Neural progenitor cell (in vitro differentiated cells): ENCODE measurements at regions not wholly inside any gene's neighbourhood (a gene's known extent, or its start where the extent isn't known, plus 50 kb on each side); places are given as distances from the start of the nearest gene placed in this dataset.
"Not testable (repeated sequence)": the region's sequence is repeated elsewhere in the genome, so short reads cannot be mapped to it uniquely, and the experiment has no call there.

Source experiments
- DNase-seq: peaks from one replicate; pipeline ENCODE4 v3.0.0-alpha.2; 2016; ENCODE audit warnings: low spot score
- H2AFZ ChIP-seq: fragments of 200-600 bp; sonication (generic); replicated peaks from 2 replicates; pipeline ENCODE4 v1.6.1; 2016; ENCODE audit warnings: antibody characterized with exemption
- H3F3A ChIP-seq: fragments of 200-600 bp; sonication (generic); 2 replicates; pipeline ENCODE4 v1.6.1; 2016; ENCODE audit warnings: antibody characterized with exemption, low read depth
- H3K27ac ChIP-seq: fragments of 200-600 bp; sonication (generic); 2 replicates; pipeline ENCODE4 v1.5.1; 2016; ENCODE audit warnings: mild to moderate bottlenecking
- H3K27me3 ChIP-seq: fragments of 200-600 bp; sonication (generic); 2 replicates; pipeline ENCODE4 v1.6.1; 2016; ENCODE audit warnings: mild to moderate bottlenecking, moderate library complexity
- H3K36me3 ChIP-seq: fragments of 200-600 bp; sonication (generic); 2 replicates; pipeline ENCODE4 v1.5.1; 2016
- H3K4me1 ChIP-seq: fragments of 200-600 bp; sonication (generic); 2 replicates; pipeline ENCODE4 v1.6.1; 2016; ENCODE audit warnings: mixed run types
- H3K4me2 ChIP-seq: fragments of 200-600 bp; sonication (generic); 2 replicates; pipeline ENCODE4 v1.6.1; 2016
- H3K4me3 ChIP-seq: fragments of 200-600 bp; sonication (generic); 2 replicates; pipeline ENCODE4 v1.5.1; 2016
- H3K79me2 ChIP-seq: fragments of 200-600 bp; sonication (generic); 2 replicates; pipeline ENCODE4 v1.6.1; 2016; ENCODE audit warnings: low read depth
- H3K9ac ChIP-seq: fragments of 200-600 bp; sonication (generic); 2 replicates; pipeline ENCODE4 v1.6.1; 2016
- H3K9me3 ChIP-seq: fragments of 200-600 bp; sonication (generic); 2 replicates; pipeline ENCODE4 v1.5.1; 2016; ENCODE audit warnings: low read depth
- H4K20me1 ChIP-seq: fragments of 200-600 bp; sonication (generic); 2 replicates; pipeline ENCODE4 v1.6.1; 2016; ENCODE audit warnings: low read depth
- H3K27ac Mint-ChIP-seq: 3 replicates; pipeline ENCODE4 v1.8.0; 2021; ENCODE audit warnings: mixed read lengths
- H3K27me3 Mint-ChIP-seq: 2 replicates; pipeline ENCODE4 v1.8.0; 2022; ENCODE audit warnings: low read depth, mild to moderate bottlenecking, inconsistent platforms, moderate library complexity, mixed read lengths; ENCODE audit not compliant: insufficient read depth
- H3K36me3 Mint-ChIP-seq: 3 replicates; pipeline ENCODE4 v1.8.0; 2021; ENCODE audit warnings: mixed read lengths
- H3K4me1 Mint-ChIP-seq: 3 replicates; pipeline ENCODE4 v1.8.0; 2021; ENCODE audit warnings: mixed read lengths
- H3K4me3 Mint-ChIP-seq: 3 replicates; pipeline ENCODE4 v1.8.0; 2021; ENCODE audit warnings: mild to moderate bottlenecking, moderate library complexity, mixed read lengths
- H3K9me3 Mint-ChIP-seq: 3 replicates; pipeline ENCODE4 v1.8.0; 2020; ENCODE audit warnings: mixed read lengths
- EZH2 ChIP-seq: fragments of 200-600 bp; sonication (generic); IDR thresholded peaks from 2 replicates; pipeline ENCODE4 v1.6.1; 2017; ENCODE audit warnings: antibody characterized with exemption, mild to moderate bottlenecking, moderate library complexity
- EZH2phosphoT487 ChIP-seq: fragments of 200-600 bp; sonication (generic); IDR thresholded peaks from 2 replicates; pipeline ENCODE4 v1.6.1; 2017; ENCODE audit warnings: antibody characterized with exemption
- TF ChIP-seq, protein P1 (sequence below): fragments of 200-600 bp; sonication (generic); IDR thresholded peaks from 2 replicates; pipeline ENCODE4 v1.5.1; 2017; ENCODE audit warnings: antibody characterized with exemption, mild to moderate bottlenecking

GRCh38 chr7:106536079-106536478 lies 124.9 kb downstream of the CCDC71L start:
- no peaks in the 10 kb centered on the region for H4K20me1 ChIP-seq
- TF ChIP-seq EZH2 (no peak), EZH2phosphoT487 (no peak)
- TF ChIP-seq, protein P1, sequence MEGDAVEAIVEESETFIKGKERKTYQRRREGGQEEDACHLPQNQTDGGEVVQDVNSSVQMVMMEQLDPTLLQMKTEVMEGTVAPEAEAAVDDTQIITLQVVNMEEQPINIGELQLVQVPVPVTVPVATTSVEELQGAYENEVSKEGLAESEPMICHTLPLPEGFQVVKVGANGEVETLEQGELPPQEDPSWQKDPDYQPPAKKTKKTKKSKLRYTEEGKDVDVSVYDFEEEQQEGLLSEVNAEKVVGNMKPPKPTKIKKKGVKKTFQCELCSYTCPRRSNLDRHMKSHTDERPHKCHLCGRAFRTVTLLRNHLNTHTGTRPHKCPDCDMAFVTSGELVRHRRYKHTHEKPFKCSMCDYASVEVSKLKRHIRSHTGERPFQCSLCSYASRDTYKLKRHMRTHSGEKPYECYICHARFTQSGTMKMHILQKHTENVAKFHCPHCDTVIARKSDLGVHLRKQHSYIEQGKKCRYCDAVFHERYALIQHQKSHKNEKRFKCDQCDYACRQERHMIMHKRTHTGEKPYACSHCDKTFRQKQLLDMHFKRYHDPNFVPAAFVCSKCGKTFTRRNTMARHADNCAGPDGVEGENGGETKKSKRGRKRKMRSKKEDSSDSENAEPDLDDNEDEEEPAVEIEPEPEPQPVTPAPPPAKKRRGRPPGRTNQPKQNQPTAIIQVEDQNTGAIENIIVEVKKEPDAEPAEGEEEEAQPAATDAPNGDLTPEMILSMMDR, result no peak
- H3K27ac ChIP-seq, result no peak overlapping the region
- H3K9ac ChIP-seq, result no peak overlapping the region
- Mint-ChIP-seq H3K27ac (no peak overlapping the region), H3K4me3 (no peak overlapping the region), H3K4me1 (no peaks in the 10 kb centered on the region), H3K27me3 (no peaks in the 10 kb centered on the region), H3K9me3 (no peaks in the 10 kb centered on the region), H3K36me3 (no peaks in the 10 kb centered on the region)
- no peaks in the 10 kb centered on the region for H3K9me3 ChIP-seq
- H3K79me2 ChIP-seq, result no peaks in the 10 kb centered on the region
- no peak overlapping the region for H3K4me3 ChIP-seq
- no peaks in the 10 kb centered on the region for H3F3A ChIP-seq
- H2AFZ ChIP-seq, result no peak overlapping the region
- no peak for DNase-seq
- H3K4me2 ChIP-seq, result no peak overlapping the region
- H3K36me3 ChIP-seq, result no peaks in the 10 kb centered on the region
- H3K27me3 ChIP-seq, result no peaks in the 10 kb centered on the region
- no peaks in the 10 kb centered on the region for H3K4me1 ChIP-seq

DNA sequence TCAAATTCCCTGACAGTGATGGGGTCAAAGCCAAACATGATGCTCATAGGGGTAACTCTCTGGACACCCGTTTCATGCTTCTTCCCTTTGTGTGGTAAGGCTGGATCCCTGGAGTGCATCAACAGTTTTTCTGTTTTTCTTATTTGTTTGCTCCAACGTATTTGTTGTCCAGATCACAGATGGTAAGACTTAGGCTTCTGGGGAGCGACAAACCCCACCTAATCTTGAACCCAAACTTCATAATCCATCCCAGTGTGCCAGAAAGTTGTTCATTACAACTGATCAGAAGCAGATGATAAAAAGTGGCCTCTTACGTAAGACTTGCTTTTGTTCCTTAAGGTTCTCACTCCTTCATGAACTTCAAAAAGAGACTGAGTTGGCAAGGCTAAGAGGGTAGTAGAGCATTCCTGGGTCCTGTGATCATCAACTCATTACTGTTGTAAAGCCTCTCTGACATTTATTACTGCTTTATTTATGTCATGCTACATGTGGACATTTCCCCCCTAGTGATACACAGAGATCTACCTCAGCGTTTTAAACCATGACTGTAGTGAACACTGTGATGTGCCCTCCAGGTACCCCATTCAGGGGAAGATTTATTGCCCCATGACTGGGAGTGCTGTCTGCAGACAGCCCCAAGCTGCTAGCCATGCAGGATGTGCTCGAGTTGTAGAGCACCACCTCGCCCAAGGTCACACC lies 125.6 kb downstream of the CCDC71L start:
- Histone ChIP-seq H3K27me3 (no peaks in the 10 kb centered on the region), H3K4me1 (no peaks in the 10 kb centered on the region), H3F3A (no peaks in the 10 kb centered on the region), H3K4me2 (no peak overlapping the region), H3K9ac (no peak overlapping the region), H3K9me3 (no peaks in the 10 kb centered on the region), H4K20me1 (no peaks in the 10 kb centered on the region), H3K79me2 (no peaks in the 10 kb centered on the region), H2AFZ (no peak overlapping the region), H3K27ac (no peak overlapping the region), H3K4me3 (no peak overlapping the region), H3K36me3 (no peaks in the 10 kb centered on the region)
- H3K27ac Mint-ChIP-seq, result no peak overlapping the region
- TF ChIP-seq, protein P1, result no peak
- TF ChIP-seq EZH2phosphoT487 (no peak), EZH2 (no peak)
- H3K9me3 Mint-ChIP-seq, result no peaks in the 10 kb centered on the region
- no peaks in the 10 kb centered on the region for H3K27me3 Mint-ChIP-seq
- H3K4me1 Mint-ChIP-seq, result no peaks in the 10 kb centered on the region
- H3K36me3 Mint-ChIP-seq, result no peaks in the 10 kb centered on the region
- no peak for DNase-seq
- no peak overlapping the region for H3K4me3 Mint-ChIP-seq

DNA sequence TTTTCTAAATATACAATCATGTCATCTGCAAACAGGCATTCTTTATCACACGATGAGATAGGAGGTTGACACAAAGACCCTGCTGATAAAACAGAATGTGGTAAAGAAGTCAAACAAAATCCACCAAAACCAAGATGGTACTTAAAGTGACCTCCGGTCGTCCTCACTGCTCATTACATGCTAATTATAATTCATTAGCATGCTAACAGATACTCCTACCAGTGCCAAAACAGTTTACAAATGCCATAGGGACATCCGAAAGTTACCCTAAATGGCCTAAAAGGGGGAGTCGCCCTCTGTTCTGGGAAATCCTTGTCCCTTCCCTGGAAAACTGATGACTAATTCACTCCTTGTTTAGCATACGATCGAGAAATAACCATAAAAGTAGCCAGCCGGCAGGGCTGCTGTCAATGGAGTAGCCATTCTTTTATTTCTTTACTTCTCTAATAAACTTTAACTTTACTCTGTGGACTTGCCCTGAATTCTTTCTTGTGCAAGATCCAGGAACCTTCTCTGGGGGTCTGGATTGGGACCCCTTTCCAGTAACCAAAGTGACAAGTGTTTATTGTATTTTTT lies 126.6 kb downstream of the CCDC71L start:
- no peaks in the 10 kb centered on the region for H3K9me3 ChIP-seq
- H3K27me3 Mint-ChIP-seq, result no peaks in the 10 kb centered on the region
- no peaks in the 10 kb centered on the region for H3K79me2 ChIP-seq
- H3K27me3 ChIP-seq, result no peaks in the 10 kb centered on the region
- no peak for DNase-seq
- H3K9ac ChIP-seq, result no peak overlapping the region
- no peaks in the 10 kb centered on the region for H3F3A ChIP-seq
- no peak overlapping the region for H3K4me3 Mint-ChIP-seq
- no peak overlapping the region for H2AFZ ChIP-seq
- H3K27ac Mint-ChIP-seq, result no peak overlapping the region
- H3K36me3 Mint-ChIP-seq, result no peaks in the 10 kb centered on the region
- no peaks in the 10 kb centered on the region for H3K36me3 ChIP-seq
- no peak overlapping the region for H3K4me2 ChIP-seq
- H3K4me3 ChIP-seq, result no peak overlapping the region
- no peak overlapping the region for H3K27ac ChIP-seq
- no peaks in the 10 kb centered on the region for H3K9me3 Mint-ChIP-seq
- H3K4me1 ChIP-seq, result no peaks in the 10 kb centered on the region
- H4K20me1 ChIP-seq, result no peaks in the 10 kb centered on the region
- no peaks in the 10 kb centered on the region for H3K4me1 Mint-ChIP-seq
- TF ChIP-seq EZH2, result no peak
- TF ChIP-seq, protein P1, result no peak

DNA sequence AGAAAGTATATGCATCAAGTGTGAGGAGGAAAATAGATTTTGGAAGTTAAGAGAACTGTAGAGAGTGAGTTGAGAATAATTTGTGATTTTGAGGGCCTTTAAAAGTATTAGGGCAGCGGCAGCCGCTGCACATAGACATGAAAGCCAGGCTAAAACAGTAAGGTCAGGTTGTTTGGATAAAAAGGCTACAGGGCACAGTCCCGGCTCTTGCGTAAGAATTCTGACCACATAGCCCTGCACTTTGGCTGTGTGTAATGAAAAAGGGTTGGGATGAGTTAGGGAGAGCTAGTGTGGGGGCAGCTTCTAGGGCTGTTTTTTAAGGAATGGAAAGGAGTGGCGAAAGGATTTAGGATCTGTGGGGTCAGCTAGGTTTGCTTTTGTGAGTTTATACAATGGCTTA lies 130.8 kb downstream of the CCDC71L start:
- not testable (repeated sequence) for H3K4me1 ChIP-seq, H3F3A ChIP-seq, H3K27me3 ChIP-seq, H3K4me3 ChIP-seq, H4K20me1 ChIP-seq, H3K36me3 ChIP-seq, DNase-seq, H3K27me3 Mint-ChIP-seq, H3K27ac ChIP-seq, H3K9ac ChIP-seq, H3K79me2 ChIP-seq, H3K27ac Mint-ChIP-seq, H3K9me3 Mint-ChIP-seq, H3K9me3 ChIP-seq, H3K4me1 Mint-ChIP-seq, H3K36me3 Mint-ChIP-seq, H2AFZ ChIP-seq, H3K4me3 Mint-ChIP-seq
- peak overlapping the region; percentile 4 for H3K4me2 ChIP-seq

DNA sequence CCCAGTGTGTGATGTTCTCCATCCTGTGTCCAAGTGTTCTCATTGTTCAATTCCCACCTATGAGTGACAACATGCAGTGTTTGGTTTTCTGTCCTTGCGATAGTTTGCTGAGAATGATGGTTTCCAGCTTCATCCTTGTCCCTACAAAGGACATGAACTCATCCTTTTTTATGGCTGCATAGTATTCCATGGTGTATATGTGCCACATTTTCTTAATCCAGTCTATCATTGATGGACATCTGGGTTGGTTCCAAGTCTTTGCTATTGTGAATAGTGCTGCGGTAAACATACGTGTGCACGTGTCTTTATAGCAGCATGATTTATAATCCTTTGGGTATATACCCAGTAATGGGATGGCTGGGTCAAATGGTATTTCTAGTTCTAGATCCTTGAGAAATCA lies 134.3 kb downstream of the CCDC71L start:
- H3K4me3 ChIP-seq, H3K36me3 Mint-ChIP-seq, H3K4me2 ChIP-seq, H3K9me3 Mint-ChIP-seq, DNase-seq, H3K9me3 ChIP-seq, H3K79me2 ChIP-seq, H3K9ac ChIP-seq, H3K4me1 Mint-ChIP-seq, H3K27me3 ChIP-seq, H3K4me1 ChIP-seq, H3K4me3 Mint-ChIP-seq, H3F3A ChIP-seq, H2AFZ ChIP-seq, H3K36me3 ChIP-seq, H3K27ac ChIP-seq, H4K20me1 ChIP-seq, H3K27ac Mint-ChIP-seq, H3K27me3 Mint-ChIP-seq: not testable (repeated sequence)
